ENCODE measurements at regions not wholly inside any gene's neighbourhood (a gene's known extent, or its start where the extent isn't known, plus 50 kb on each side); places are given as distances from the start of the nearest gene placed in this dataset.

GRCh38 chr14:98877065-98877464 is 394.9 kb downstream of the BCL11B start:
- Histone ChIP-seq H2AK5ac (ENCODE audit: low read depth, low read length) (no peak overlapping the region), H2AK9ac (replicated peaks; ENCODE audit: low read depth, low read length, poor library complexity) (no peak overlapping the region), H4K20me1 (ENCODE audit: insufficient read depth, low read length) (no peaks in the 10 kb centered on the region), H3K23ac (ENCODE audit: low read depth, low read length) (no peak overlapping the region), H2BK20ac (ENCODE audit: low read depth, low read length) (no peak overlapping the region), H3K4me2 (ENCODE audit: low read depth, low read length) (no peak overlapping the region), H2BK15ac (ENCODE audit: low read depth, low read length) (no peak overlapping the region), H2BK120ac (ENCODE audit: low read depth, low read length) (no peak overlapping the region), H4K8ac (ENCODE audit: low read depth in 2 of 2, low read length in 2 of 2) (no peak overlapping the region), H3K9me1 (ENCODE audit: insufficient read depth, low read length) (no peaks in the 10 kb centered on the region), H3K27me3 (ENCODE audit: control insufficient read depth, insufficient read depth, low read length) (no peaks in the 10 kb centered on the region), H3K14ac (replicated peaks; ENCODE audit: low read depth, low read length) (no peak overlapping the region), H3K56ac (ENCODE audit: extremely low read depth, insufficient read depth, low read length) (no peak overlapping the region), H3K9ac (ENCODE audit: low read depth, low read length) (no peak overlapping the region), H4K5ac (ENCODE audit: low read depth, low read length) (no peak overlapping the region), H3K27ac (ENCODE audit: insufficient read depth, low read length) (no peak overlapping the region), H3K4me3 (ENCODE audit: insufficient read depth, low read depth, low read length) (no peak overlapping the region), H2AFZ (replicated peaks; ENCODE audit: low read length, poor library complexity) (no peak overlapping the region), H3K18ac (ENCODE audit: low read depth, low read length) (no peak overlapping the region), H2BK5ac (ENCODE audit: low read depth, low read length, poor library complexity, severe bottlenecking) (no peak overlapping the region), H3K36me3 (ENCODE audit: control insufficient read depth, insufficient read depth, low read length) (no peaks in the 10 kb centered on the region), H4K91ac (ENCODE audit: insufficient read depth, low read depth, low read length) (no peak overlapping the region), H3K79me1 (ENCODE audit: low read depth in 1 of 2, low read length in 2 of 2) (no peaks in the 10 kb centered on the region), H3K4ac (ENCODE audit: low read depth, low read length) (no peak overlapping the region), H3K9me3 (ENCODE audit: control insufficient read depth, insufficient read depth, low read length) (peaks cover 45% of the 10 kb centered on the region), H3K4me1 (ENCODE audit: control insufficient read depth, insufficient read depth, low read length) (no peaks in the 10 kb centered on the region)
- no TSS peak for BruUV-seq (replicated peaks)
- TF ChIP-seq MAFK (IDR thresholded peaks at IDR 0.05; ENCODE audit: low read depth, low read length), result no peak
- no peak for TF ChIP-seq CTCF (conservative IDR thresholded peaks at IDR 0.05; ENCODE audit: low read depth, low read length)
- no peak for TF ChIP-seq RFX5 (IDR thresholded peaks at IDR 0.05; ENCODE audit: low read depth, low read length)
- no peak for TF ChIP-seq MAZ (IDR thresholded peaks at IDR 0.05; ENCODE audit: borderline replicate concordance, low read depth, low read length)
- no peak for TF ChIP-seq FOS (IDR thresholded peaks at IDR 0.05; ENCODE audit: low read depth, low read length)
- TF ChIP-seq POLR2A (IDR thresholded peaks at IDR 0.05; ENCODE audit: low read depth, low read length), result no peak
- TF ChIP-seq SMC3 (IDR thresholded peaks at IDR 0.05; ENCODE audit: low read depth, low read length), result no peak
- no peak for TF ChIP-seq BHLHE40 (IDR thresholded peaks at IDR 0.05; ENCODE audit: low read depth, low read length)
- no peak for TF ChIP-seq USF2 (IDR thresholded peaks at IDR 0.05; ENCODE audit: low read depth, low read length)
- no peak for TF ChIP-seq NFE2L2 (IDR thresholded peaks at IDR 0.05; ENCODE audit: low read depth, low read length)
- TF ChIP-seq ELK1 (IDR thresholded peaks at IDR 0.05; ENCODE audit: borderline replicate concordance, low read depth, low read length), result no peak
- TF ChIP-seq MXI1 (IDR thresholded peaks at IDR 0.05; ENCODE audit: borderline replicate concordance, low read depth, low read length), result no peak
- TF ChIP-seq CHD1 (IDR thresholded peaks at IDR 0.05; ENCODE audit: low read depth, low read length), result no peak
- DNase-seq (no peak), ATAC-seq (ENCODE audit: low read depth) (no peak)
- POLR2A ChIA-PET (ENCODE audit: unreplicated experiment), result no interaction called here
- in situ Hi-C loops (cut with MboI; ENCODE audit: low sequenced_read_pairs), result no loop called here
- WGBS, 2 experiments (ENCODE audit: extremely low coverage in 2 of 2, insufficient read length in 1 of 2), result no CpG with 5 or more reads among the region's 1 CpG
- dilution Hi-C loops (cut with HindIII; ENCODE audit: low sequenced_read_pairs, unreplicated experiment), result no loop called here
- CTCF ChIA-PET, result no interaction called here
- intact Hi-C loops (cut with micrococcal nuclease), result no loop called here

All from IMR-90 (cell line).